ENCODE measurements at regions not wholly inside any gene's neighbourhood (a gene's known extent, or its start where the extent isn't known, plus 50 kb on each side); places are given as distances from the start of the nearest gene placed in this dataset.

- Mint-ChIP-seq H3K36me3 (ENCODE audit: insufficient read depth in 1 of 3, low read depth in 3 of 3) (no peaks in the 10 kb centered on the region; a peak in 1 of 7 replicates), H3K4me1 (no peaks in the 10 kb centered on the region), H3K9me3 (peaks cover 5 to 6% of the 10 kb centered on the region in 2 experiments; a peak in 3 of 5 replicates), H3K27ac (no peak overlapping the region), H3K27me3 (ENCODE audit: low read depth) (no peaks in the 10 kb centered on the region), H3K4me3 (no peak overlapping the region)
- H2AFZ ChIP-seq (ENCODE audit: low read length) = no peak overlapping the region
- H3K4me1 ChIP-seq (ENCODE audit: insufficient read depth, low read length) = no peaks in the 10 kb centered on the region
- no peak overlapping the region for H2BK5ac ChIP-seq (ENCODE audit: insufficient read length, low read length)
- no peak overlapping the region for H3K9ac ChIP-seq (ENCODE audit: extremely low read depth, insufficient read length, low read length)
- no peak for DNase-seq
- H3K4me2 ChIP-seq (ENCODE audit: insufficient read depth, insufficient read length, low read length) = no peak overlapping the region
- H4K8ac ChIP-seq (replicated peaks; ENCODE audit: insufficient read length, low read depth, low read length) = no peak overlapping the region
- no peak overlapping the region for H2BK15ac ChIP-seq (ENCODE audit: low read depth, low read length)
- H3T11ph ChIP-seq (ENCODE audit: low read length) = no peak overlapping the region
- no peak overlapping the region for H2BK20ac ChIP-seq (ENCODE audit: low read depth, low read length, poor library complexity, severe bottlenecking)
- H2AK5ac ChIP-seq (ENCODE audit: insufficient read length, low read length) = no peak overlapping the region
- no peak for TF ChIP-seq CTCF (conservative IDR thresholded peaks at IDR 0.05)
- H3K79me1 ChIP-seq (ENCODE audit: insufficient read depth, low read depth, low read length, poor library complexity, severe bottlenecking) = no peaks in the 10 kb centered on the region
- H4K91ac ChIP-seq (ENCODE audit: insufficient read length, low read depth, low read length) = no peak overlapping the region
- no peak overlapping the region for H3K14ac ChIP-seq (ENCODE audit: insufficient read depth, low read length)
- WGBS (ENCODE audit: extremely low coverage, insufficient read length, low lambda C conversion rate) = no CpG with 5 or more reads among the region's 2 CpGs
- no peak overlapping the region for H3K4ac ChIP-seq (ENCODE audit: low read depth, low read length)
- H4K5ac ChIP-seq (ENCODE audit: insufficient read length, low read depth, low read length) = no peak overlapping the region
- H3K79me2 ChIP-seq (ENCODE audit: insufficient read depth, low read length) = no peaks in the 10 kb centered on the region
- no peaks in the 10 kb centered on the region for H4K20me1 ChIP-seq (ENCODE audit: control insufficient read depth, insufficient read depth, insufficient read length)
- no peak overlapping the region for H2BK12ac ChIP-seq (ENCODE audit: insufficient read length, low read depth, low read length)
- H3K56ac ChIP-seq (ENCODE audit: insufficient read length, low read depth, low read length) = no peak overlapping the region
- H3K27me3 ChIP-seq (ENCODE audit: insufficient read depth, low read length) = no peaks in the 10 kb centered on the region
- H3K27ac ChIP-seq (ENCODE audit: insufficient read length, low read depth, low read length) = no peak overlapping the region
- no peak overlapping the region for H3K18ac ChIP-seq (ENCODE audit: insufficient read length, low read depth, low read length)
- H3K23ac ChIP-seq (ENCODE audit: insufficient read length, low read depth, low read length) = no peak overlapping the region
- H3K23me2 ChIP-seq (ENCODE audit: insufficient read length, low read depth, low read length, poor library complexity, severe bottlenecking) = no peaks in the 10 kb centered on the region
- no peak overlapping the region for H2BK120ac ChIP-seq (ENCODE audit: low read depth, low read length, poor library complexity, severe bottlenecking)
- no peaks in the 10 kb centered on the region for H3K9me3 ChIP-seq (ENCODE audit: control insufficient read depth, low read depth, low read length)
Measured at GRCh38 chr5:85345818-85346217, 961.1 kb upstream of the EDIL3 start.

All from H9 (cell line).